ENCODE measurements at regions not wholly inside any gene's neighbourhood (a gene's known extent, or its start where the extent isn't known, plus 50 kb on each side); places are given as distances from the start of the nearest gene placed in this dataset.

- ATAC-seq (no peak), DNase-seq (ENCODE audit: low read depth, low spot score) (no peak)
- ChIA-PET RAD21 (ENCODE audit: low non-redundant PET in 1 of 2, low total read pairs in 2 of 2, uncharacterized antibody in 2 of 2, unreplicated experiment in 2 of 2) (no interaction called here), POLR2A (no interaction called here), CTCF (interaction anchor here (2.5 kb wide), 1 partner anchor 9 kb away, joined by 7 read pairs; no protein-coding TSS in a partner anchor)
- no peak overlapping the region for H3K9ac ChIP-seq (ENCODE audit: low read length)
- no peaks in the 10 kb centered on the region for H3K4me1 ChIP-seq (ENCODE audit: control insufficient read depth in 1 of 2, insufficient read depth in 2 of 2, low read length in 2 of 2)
- no peaks in the 10 kb centered on the region for H3K27me3 ChIP-seq (ENCODE audit: insufficient read depth, low read length)
- no peak overlapping the region for H3K4me2 ChIP-seq (ENCODE audit: low read length)
- H3K79me2 ChIP-seq (ENCODE audit: insufficient read depth, low read length) = no peaks in the 10 kb centered on the region
- no peak overlapping the region for H3K4me3 ChIP-seq (replicated peaks in 1 of 2; ENCODE audit: low read depth in 1 of 2, low read length in 2 of 2)
- no TSS peak for BruUV-seq (replicated peaks)
- no peaks in the 10 kb centered on the region for H3K9me2 ChIP-seq (ENCODE audit: insufficient read depth)
- H2AFZ ChIP-seq (ENCODE audit: low read depth, low read length, poor library complexity, severe bottlenecking) = no peak overlapping the region
- no peaks in the 10 kb centered on the region for H3K9me3 ChIP-seq (ENCODE audit: control insufficient read depth in 1 of 2, insufficient read depth in 1 of 2, low read depth in 1 of 2, low read length in 2 of 2)
- H3K27ac ChIP-seq (ENCODE audit: low read depth, low read length) = no peak overlapping the region
- intact Hi-C loops (cut with micrococcal nuclease) = no loop called here
- no peaks in the 10 kb centered on the region for H3K36me3 ChIP-seq (ENCODE audit: control insufficient read depth in 1 of 2, insufficient read depth in 2 of 2, low read length in 2 of 2)
- H4K20me1 ChIP-seq (ENCODE audit: insufficient read depth) = no peaks in the 10 kb centered on the region
- TF ChIP-seq, protein P1, sequence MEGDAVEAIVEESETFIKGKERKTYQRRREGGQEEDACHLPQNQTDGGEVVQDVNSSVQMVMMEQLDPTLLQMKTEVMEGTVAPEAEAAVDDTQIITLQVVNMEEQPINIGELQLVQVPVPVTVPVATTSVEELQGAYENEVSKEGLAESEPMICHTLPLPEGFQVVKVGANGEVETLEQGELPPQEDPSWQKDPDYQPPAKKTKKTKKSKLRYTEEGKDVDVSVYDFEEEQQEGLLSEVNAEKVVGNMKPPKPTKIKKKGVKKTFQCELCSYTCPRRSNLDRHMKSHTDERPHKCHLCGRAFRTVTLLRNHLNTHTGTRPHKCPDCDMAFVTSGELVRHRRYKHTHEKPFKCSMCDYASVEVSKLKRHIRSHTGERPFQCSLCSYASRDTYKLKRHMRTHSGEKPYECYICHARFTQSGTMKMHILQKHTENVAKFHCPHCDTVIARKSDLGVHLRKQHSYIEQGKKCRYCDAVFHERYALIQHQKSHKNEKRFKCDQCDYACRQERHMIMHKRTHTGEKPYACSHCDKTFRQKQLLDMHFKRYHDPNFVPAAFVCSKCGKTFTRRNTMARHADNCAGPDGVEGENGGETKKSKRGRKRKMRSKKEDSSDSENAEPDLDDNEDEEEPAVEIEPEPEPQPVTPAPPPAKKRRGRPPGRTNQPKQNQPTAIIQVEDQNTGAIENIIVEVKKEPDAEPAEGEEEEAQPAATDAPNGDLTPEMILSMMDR (IDR thresholded peaks at IDR 0.05 in 2 of 3, conservative IDR thresholded peaks at IDR 0.05 in 1 of 3; ENCODE audit: borderline replicate concordance in 1 of 3, insufficient read depth in 1 of 3, low read depth in 2 of 3, low read length in 2 of 3) = no peak
- TF ChIP-seq YY1 (IDR thresholded peaks at IDR 0.05; ENCODE audit: extremely low read depth, insufficient replicate concordance, low read depth, low read length) (no peak), CEBPB (IDR thresholded peaks at IDR 0.05; ENCODE audit: low read depth) (no peak), TCF7L2 (IDR thresholded peaks at IDR 0.05; ENCODE audit: borderline replicate concordance, extremely low read depth, insufficient read depth, insufficient read length) (no peak), JUND (IDR thresholded peaks at IDR 0.05) (no peak), RAD21 (IDR thresholded peaks at IDR 0.05; ENCODE audit: low read depth) (no peak), CBX3 (IDR thresholded peaks at IDR 0.05; ENCODE audit: low read depth) (no peak), SIN3A (IDR thresholded peaks at IDR 0.05; ENCODE audit: low read depth) (no peak), ZNF274 (IDR thresholded peaks at IDR 0.05; ENCODE audit: low read depth, low read length) (no peak), POLR2A (IDR thresholded peaks at IDR 0.05; ENCODE audit: borderline replicate concordance, extremely low read depth, insufficient read depth, insufficient read length) (no peak), SP1 (IDR thresholded peaks at IDR 0.05; ENCODE audit: low read depth) (no peak)
These were observed 117.8 kb upstream of the GMDS start for GRCh38 chr6:2363211-2363610.

All from HCT116 (cell line).